ENCODE measurements at regions not wholly inside any gene's neighbourhood (a gene's known extent, or its start where the extent isn't known, plus 50 kb on each side); places are given as distances from the start of the nearest gene placed in this dataset.

DNA sequence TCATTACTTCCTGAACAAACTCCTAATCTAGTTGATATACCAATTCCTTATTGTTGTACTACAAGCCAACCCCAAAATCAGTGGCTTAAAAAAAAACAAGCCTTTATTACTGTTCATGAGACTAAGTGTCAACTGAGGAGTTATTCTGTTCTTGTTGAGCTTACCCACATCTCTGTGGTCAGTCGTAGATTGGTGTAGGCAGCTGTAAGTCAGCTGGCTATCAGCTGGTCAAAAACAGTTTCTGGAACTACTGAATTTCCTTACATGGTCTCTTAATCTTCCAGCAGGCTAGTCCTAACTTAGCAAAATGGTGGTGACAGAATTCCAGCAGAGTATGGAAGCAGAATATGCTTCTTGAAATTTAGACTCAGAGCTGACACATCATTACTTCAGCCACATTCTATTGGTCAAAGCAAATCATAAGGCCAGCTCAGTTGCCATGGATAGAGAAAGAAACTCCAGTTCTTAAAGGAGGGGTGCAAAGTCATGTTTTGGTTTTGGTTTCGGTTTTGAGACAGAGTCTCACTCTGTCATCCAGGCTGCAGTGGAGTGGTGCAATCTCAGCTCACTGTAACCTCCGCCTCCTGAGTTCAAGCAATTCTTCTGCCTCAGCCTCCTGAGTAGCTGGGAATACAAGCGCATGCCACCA is 386.1 kb upstream of the MPDZ start:
- no peak overlapping the region for H3K27ac Mint-ChIP-seq
- H2AFZ ChIP-seq (replicated peaks): no peak overlapping the region

GRCh38 chr9:13661014-13661413 is 381.5 kb upstream of the MPDZ start:
- Histone ChIP-seq H3K4me1 (no peaks in the 10 kb centered on the region), H3K4me2 (no peak overlapping the region), H4K20me1 (ENCODE audit: low read depth) (no peaks in the 10 kb centered on the region), H3K79me2 (ENCODE audit: low read depth) (no peaks in the 10 kb centered on the region), H3K36me3 (no peaks in the 10 kb centered on the region), H2AFZ (replicated peaks) (no peak overlapping the region), H3F3A (ENCODE audit: low read depth) (no peaks in the 10 kb centered on the region), H3K9me3 (ENCODE audit: low read depth) (no peaks in the 10 kb centered on the region), H3K9ac (no peak overlapping the region), H3K27ac (no peak overlapping the region), H3K4me3 (no peak overlapping the region), H3K27me3 (no peaks in the 10 kb centered on the region)
- no peak for DNase-seq (ENCODE audit: low spot score)
- Mint-ChIP-seq H3K36me3 (no peaks in the 10 kb centered on the region), H3K9me3 (peaks cover 4% of the 10 kb centered on the region), H3K4me1 (no peaks in the 10 kb centered on the region), H3K27ac (no peak overlapping the region), H3K27me3 (ENCODE audit: insufficient read depth, low read depth) (peaks cover 2% of the 10 kb centered on the region), H3K4me3 (no peak overlapping the region)
- TF ChIP-seq EZH2 (IDR thresholded peaks at IDR 0.05): no peak
- TF ChIP-seq, protein P1, sequence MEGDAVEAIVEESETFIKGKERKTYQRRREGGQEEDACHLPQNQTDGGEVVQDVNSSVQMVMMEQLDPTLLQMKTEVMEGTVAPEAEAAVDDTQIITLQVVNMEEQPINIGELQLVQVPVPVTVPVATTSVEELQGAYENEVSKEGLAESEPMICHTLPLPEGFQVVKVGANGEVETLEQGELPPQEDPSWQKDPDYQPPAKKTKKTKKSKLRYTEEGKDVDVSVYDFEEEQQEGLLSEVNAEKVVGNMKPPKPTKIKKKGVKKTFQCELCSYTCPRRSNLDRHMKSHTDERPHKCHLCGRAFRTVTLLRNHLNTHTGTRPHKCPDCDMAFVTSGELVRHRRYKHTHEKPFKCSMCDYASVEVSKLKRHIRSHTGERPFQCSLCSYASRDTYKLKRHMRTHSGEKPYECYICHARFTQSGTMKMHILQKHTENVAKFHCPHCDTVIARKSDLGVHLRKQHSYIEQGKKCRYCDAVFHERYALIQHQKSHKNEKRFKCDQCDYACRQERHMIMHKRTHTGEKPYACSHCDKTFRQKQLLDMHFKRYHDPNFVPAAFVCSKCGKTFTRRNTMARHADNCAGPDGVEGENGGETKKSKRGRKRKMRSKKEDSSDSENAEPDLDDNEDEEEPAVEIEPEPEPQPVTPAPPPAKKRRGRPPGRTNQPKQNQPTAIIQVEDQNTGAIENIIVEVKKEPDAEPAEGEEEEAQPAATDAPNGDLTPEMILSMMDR (IDR thresholded peaks at IDR 0.05): no peak
- no peak for TF ChIP-seq EZH2phosphoT487 (IDR thresholded peaks at IDR 0.05)

More for the DNA sequence above, 386.1 kb upstream of the MPDZ start:
- Histone ChIP-seq H3K4me1 (no peaks in the 10 kb centered on the region), H4K20me1 (ENCODE audit: low read depth) (no peaks in the 10 kb centered on the region), H3K9me3 (ENCODE audit: low read depth) (no peaks in the 10 kb centered on the region), H3K4me3 (no peak overlapping the region), H3K27me3 (no peaks in the 10 kb centered on the region), H3F3A (ENCODE audit: low read depth) (no peaks in the 10 kb centered on the region), H3K4me2 (no peak overlapping the region), H3K79me2 (ENCODE audit: low read depth) (no peaks in the 10 kb centered on the region), H3K36me3 (no peaks in the 10 kb centered on the region), H3K9ac (no peak overlapping the region), H3K27ac (no peak overlapping the region)
- DNase-seq (ENCODE audit: low spot score): no peak
- Mint-ChIP-seq H3K9me3 (peaks cover 11% of the 10 kb centered on the region), H3K27me3 (ENCODE audit: insufficient read depth, low read depth) (peaks cover 2% of the 10 kb centered on the region), H3K4me3 (no peak overlapping the region), H3K4me1 (no peaks in the 10 kb centered on the region), H3K36me3 (no peaks in the 10 kb centered on the region)
- no peak for TF ChIP-seq EZH2 (IDR thresholded peaks at IDR 0.05)
- TF ChIP-seq EZH2phosphoT487 (IDR thresholded peaks at IDR 0.05): no peak
- TF ChIP-seq, protein P1 (IDR thresholded peaks at IDR 0.05): no peak

DNA sequence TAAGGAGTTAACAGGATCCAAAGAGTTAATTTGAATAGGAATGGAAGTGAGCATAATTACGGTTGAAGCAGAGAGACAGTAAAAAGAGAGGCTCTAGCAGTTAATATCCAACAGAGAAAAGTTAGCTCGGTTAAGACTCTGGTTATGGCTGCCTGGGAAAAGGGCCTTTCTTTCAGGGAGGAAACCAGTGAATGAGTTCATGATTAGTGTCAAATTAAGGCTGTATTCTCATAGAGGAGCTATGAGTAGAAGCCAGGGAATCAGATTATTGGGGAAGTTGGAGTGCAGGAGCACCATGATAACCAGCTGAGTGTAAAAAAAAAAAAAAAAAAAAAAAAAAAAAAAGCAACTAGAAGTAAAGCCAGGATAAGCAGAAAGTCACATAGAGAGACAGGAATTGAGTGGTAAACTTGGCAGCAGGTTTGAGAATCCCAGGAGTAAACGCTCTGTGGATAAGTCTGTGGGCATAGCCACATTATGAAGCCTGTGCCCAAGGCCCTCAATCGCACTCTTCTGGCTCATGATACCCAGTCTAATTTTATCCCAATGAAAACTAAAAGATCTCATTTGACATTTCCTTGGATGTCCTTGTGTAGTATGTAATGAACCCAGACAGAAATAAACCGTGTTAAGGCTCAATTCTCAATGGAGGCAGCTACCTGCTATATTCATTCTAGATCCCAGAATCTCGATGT is 372.6 kb upstream of the MPDZ start:
- Mint-ChIP-seq H3K27ac (no peak overlapping the region), H3K9me3 (peaks cover 14% of the 10 kb centered on the region)
- H2AFZ ChIP-seq (replicated peaks): no peak overlapping the region

More for the DNA sequence above, 372.6 kb upstream of the MPDZ start:
- H3K36me3 Mint-ChIP-seq: no peaks in the 10 kb centered on the region
- no peaks in the 10 kb centered on the region for H3K79me2 ChIP-seq (ENCODE audit: low read depth)
- no peaks in the 10 kb centered on the region for H4K20me1 ChIP-seq (ENCODE audit: low read depth)
- no peak for DNase-seq (ENCODE audit: low spot score)
- H3K27me3 Mint-ChIP-seq (ENCODE audit: insufficient read depth, low read depth): peaks cover 5% of the 10 kb centered on the region
- H3K4me1 ChIP-seq: no peaks in the 10 kb centered on the region
- TF ChIP-seq, protein P1 (IDR thresholded peaks at IDR 0.05): no peak
- no peak for TF ChIP-seq EZH2phosphoT487 (IDR thresholded peaks at IDR 0.05)
- TF ChIP-seq EZH2 (IDR thresholded peaks at IDR 0.05): no peak
- H3K9ac ChIP-seq: no peak overlapping the region
- H3F3A ChIP-seq (ENCODE audit: low read depth): no peaks in the 10 kb centered on the region
- no peak overlapping the region for H3K4me2 ChIP-seq
- no peaks in the 10 kb centered on the region for H3K27me3 ChIP-seq
- H3K4me3 Mint-ChIP-seq: no peak overlapping the region
- H3K36me3 ChIP-seq: no peaks in the 10 kb centered on the region
- H3K4me1 Mint-ChIP-seq: no peaks in the 10 kb centered on the region
- H3K27ac ChIP-seq: no peak overlapping the region
- no peak overlapping the region for H3K4me3 ChIP-seq
- no peaks in the 10 kb centered on the region for H3K9me3 ChIP-seq (ENCODE audit: low read depth)
